GM21576 (cell line): ENCODE measurements at regions not wholly inside any gene's neighbourhood (a gene's known extent, or its start where the extent isn't known, plus 50 kb on each side); places are given as distances from the start of the nearest gene placed in this dataset.

Experiments
- ATAC-seq: cut with Tn5 transposase; IDR thresholded peaks from one replicate; pipeline ENCODE4 v1.9.1; 2021; ENCODE audit warnings: mild to moderate bottlenecking, moderate library complexity; ENCODE audit not compliant: unreplicated experiment

DNA sequence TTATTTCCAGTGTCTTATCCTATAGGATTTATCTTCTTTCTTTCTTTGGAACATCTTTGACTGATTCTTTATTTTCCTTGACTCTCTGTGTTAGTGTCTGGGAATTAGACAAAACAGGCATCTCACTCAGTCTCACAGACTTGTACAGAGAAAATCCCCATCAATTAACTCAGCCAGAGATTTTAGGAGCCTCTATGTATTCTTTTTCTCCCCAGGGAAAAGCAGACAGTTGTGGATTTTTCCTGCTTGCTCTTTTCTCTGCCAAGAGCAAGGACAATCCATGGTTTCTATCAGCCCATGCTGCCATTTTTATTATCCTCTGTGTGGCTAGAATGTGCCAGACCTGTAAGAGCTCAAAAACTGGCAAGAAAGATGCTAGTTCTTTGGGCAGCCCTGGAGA is 595.1 kb downstream of the SNAPC1 start:
- ATAC-seq: no peak

GRCh38 chr14:62364161-62364560 is 601.9 kb downstream of the SNAPC1 start:
- no peak for ATAC-seq

DNA sequence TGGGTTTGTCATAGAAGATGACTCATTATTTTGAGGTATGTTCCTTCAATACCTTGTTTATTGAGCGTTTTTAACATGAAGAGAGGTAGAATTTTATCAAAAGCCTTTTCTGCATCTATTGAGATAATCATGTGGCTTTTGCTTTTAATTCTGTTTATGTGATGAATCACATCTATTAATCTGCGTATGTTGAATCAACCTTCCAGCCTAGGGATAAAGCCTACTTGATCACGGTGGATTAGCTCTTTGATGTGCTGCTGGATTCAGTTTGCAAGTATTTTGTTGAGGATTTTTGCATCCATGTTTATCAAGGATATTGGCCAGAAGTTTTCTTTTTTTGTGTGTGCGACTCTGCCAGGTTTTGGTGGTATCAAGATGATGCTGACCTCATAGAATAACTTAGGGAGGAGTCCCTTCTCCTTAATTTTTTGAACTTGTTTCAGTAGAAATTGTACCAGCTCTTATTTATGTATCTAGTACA is 602.6 kb downstream of the SNAPC1 start:
- ATAC-seq: no peak

GRCh38 chr14:62369919-62370560 is 607.8 kb downstream of the SNAPC1 start:
- no peak for ATAC-seq

- no peak for ATAC-seq
Observed at GRCh38 chr14:62373944-62374343, 611.7 kb downstream of the SNAPC1 start.

DNA sequence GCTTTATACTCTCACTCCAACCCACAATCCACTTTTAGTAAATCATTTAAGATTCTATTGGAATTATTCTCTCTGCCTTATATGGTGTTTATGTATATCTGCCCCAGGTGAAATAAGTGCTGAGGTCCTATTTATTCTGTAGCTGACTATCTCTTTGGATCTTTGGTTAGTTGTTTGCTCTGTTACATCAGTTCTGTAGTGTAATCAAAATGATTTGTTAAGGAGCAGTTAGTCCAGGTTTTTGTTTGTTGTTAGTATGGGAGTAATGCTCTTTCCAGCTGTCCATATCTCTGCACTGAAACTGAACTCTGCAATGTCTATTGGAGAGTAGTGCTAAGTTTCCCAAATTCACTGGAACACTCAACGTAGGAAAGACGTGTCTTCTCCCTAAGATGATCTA is 615.8 kb downstream of the SNAPC1 start:
- ATAC-seq: no peak

GRCh38 chr14:62381311-62382070 is 619.3 kb downstream of the SNAPC1 start:
- ATAC-seq: no peak

DNA sequence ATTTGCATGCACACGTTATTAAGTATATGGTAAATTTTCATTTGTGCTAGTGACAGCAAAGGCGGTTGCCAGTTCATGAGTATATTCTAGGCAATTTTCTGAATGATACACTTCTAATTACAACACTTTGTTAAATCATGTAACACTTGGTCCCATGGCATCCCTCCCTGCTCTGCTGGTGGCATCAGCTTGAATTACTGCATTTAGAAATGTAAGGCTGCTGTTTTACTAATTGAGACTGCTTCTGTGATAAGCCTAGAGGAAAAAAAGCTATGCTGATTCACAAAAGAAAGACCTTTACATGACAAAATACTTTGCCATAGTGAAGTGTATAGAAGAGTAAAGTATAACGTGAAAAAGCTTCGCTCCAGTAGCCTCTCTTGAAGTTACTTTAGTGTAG is 636.1 kb downstream of the KCNH5 start:
- ATAC-seq: no peak

DNA sequence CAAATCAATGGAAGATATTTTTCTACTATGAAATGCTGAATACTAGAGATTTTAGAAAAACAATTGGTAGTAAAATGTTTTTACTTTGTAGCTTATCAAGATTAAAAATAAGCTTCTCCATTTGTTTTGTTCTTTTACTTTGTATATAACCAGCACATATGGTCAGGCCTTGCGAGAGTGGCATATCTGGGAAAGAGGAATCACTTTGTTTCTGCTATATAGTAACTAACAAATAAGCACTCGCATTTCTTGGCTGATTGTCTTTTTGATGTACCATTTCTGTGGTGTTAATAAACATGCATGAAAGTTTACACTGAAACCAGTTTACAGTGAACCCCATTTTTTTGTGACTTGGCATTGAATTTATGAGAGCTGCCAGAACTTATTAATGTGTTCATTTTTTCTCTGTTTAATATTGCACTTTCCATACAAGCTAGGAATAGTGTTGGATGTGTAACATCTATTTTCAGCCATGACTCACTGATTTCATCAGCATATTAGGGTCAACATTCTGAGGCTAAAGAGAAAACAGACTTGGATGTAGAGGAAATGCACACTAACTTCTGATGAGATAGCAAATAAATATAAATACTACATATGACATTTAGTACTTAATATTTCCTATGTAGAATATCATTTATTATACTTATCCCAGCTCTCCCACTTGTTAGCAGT is 635.5 kb downstream of the KCNH5 start:
- ATAC-seq: no peak

GRCh38 chr14:62420847-62421246 is 624.4 kb downstream of the KCNH5 start:
- ATAC-seq: no peak

- ATAC-seq: no peak
Observed at GRCh38 chr14:62428429-62429203, 616.6 kb downstream of the KCNH5 start.

- no peak for ATAC-seq
Observed at GRCh38 chr14:62429683-62430082, 615.6 kb downstream of the KCNH5 start.

DNA sequence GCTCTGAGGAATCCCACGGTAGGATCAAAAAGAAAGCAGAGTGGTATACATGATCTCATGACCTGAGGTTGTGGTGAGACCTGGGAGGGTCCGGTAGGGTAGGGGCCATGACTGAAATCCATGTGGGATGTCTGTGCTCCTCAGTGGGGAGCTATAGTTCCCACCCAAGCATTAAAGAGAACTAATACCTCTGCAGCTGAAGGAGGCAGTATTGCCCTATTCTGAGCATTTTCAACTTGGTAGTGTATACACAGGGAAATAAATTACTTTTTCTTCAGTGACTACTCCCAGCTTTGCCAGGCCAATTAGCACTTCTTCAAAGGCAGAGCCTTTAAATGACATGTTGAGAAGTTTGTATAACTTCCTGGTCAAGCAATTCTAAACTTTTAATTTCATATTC is 613.8 kb downstream of the KCNH5 start:
- no peak for ATAC-seq

DNA sequence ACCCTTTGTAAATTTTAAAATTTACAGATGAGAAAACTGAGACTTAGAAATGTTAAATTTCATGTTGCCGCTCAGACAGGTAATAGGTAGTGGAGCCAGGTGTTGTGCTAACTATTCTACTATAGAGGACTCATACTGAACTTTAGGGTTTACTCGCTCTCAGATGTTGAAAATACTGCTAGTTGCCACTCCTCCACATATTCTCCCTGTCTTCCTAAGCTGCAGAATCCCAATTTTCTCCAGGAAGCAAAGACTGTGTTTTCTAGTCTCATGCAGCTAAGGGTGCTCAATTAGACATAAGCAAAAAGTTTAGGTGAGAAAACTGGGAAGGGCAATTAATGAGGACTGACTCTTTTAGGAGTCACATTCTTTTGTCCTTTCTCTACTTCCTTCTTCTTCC is 612.3 kb downstream of the KCNH5 start:
- no peak for ATAC-seq

GRCh38 chr14:62436261-62436660 is 609.0 kb downstream of the KCNH5 start:
- ATAC-seq: no peak

DNA sequence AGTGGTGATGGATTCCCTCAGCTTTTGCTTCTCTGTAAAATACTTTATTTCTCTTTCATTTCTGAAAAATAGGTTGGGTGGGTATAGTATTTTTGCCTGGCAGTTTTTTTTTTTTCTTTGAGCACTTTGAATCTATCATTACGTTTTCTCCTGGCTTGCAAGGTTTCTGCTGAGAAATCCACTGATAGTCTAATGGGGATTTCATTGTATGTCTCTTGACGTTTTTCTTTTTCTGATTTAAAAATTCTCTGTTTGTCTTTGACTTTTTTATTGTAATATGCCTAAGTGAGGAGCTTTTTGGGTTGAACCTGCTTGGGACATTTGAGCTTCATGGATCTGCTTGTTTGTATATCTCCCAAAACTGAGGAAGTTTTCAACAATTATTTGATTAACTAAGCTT is 606.0 kb downstream of the KCNH5 start:
- no peak for ATAC-seq

GRCh38 chr14:62443796-62444195 is 601.5 kb downstream of the KCNH5 start:
- ATAC-seq: no peak

DNA sequence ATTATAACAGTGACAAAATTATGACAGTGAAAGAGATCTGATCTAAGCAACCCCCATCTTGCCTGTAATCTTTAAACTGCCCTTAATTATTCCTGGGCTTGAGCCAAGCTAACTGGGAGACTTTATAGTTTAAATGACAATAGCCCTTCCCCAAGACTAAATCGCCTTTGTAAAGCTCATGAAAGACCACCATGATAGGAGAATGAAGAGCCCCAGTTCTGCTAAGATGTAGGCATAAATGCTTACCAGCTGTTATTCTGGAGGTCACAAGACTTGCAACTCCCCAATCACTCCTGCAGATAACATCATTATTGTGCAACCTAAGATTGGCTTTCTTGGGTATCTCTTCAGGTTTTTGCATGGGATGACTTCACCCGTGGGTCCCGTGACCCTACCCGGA is 599.7 kb downstream of the KCNH5 start:
- no peak for ATAC-seq

GRCh38 chr14:62451221-62451620 is 594.0 kb downstream of the KCNH5 start:
- ATAC-seq: no peak

- ATAC-seq: no peak
Observed at GRCh38 chr14:62453226-62453625, 592.0 kb downstream of the KCNH5 start.

GRCh38 chr14:62455446-62455845 is 589.8 kb downstream of the KCNH5 start:
- no peak for ATAC-seq
